HFFc6 (cell line): ENCODE measurements at regions not wholly inside any gene's neighbourhood (a gene's known extent, or its start where the extent isn't known, plus 50 kb on each side); places are given as distances from the start of the nearest gene placed in this dataset.

ENCODE experiments used
- DNase-seq: peaks from one replicate; pipeline ENCODE4 v3.0.0-alpha.2; 2018
- H3K27ac Mint-ChIP-seq: 2 replicates; pipeline ENCODE4 v1.8.0; 2020; ENCODE audit warnings: mild to moderate bottlenecking, mixed read lengths
- H3K27me3 Mint-ChIP-seq: 2 replicates; pipeline ENCODE4 v1.8.0; 2021; ENCODE audit warnings: mild to moderate bottlenecking, moderate library complexity, mixed read lengths; ENCODE audit not compliant: insufficient read depth
- H3K36me3 Mint-ChIP-seq: 2 replicates; pipeline ENCODE4 v1.8.0; 2021; ENCODE audit warnings: low read depth, mixed read lengths
- H3K4me1 Mint-ChIP-seq: 2 replicates; pipeline ENCODE4 v1.8.0; 2020; ENCODE audit warnings: low read depth, mixed read lengths
- H3K4me3 Mint-ChIP-seq: 2 replicates; pipeline ENCODE4 v1.8.0; 2020; ENCODE audit warnings: mild to moderate bottlenecking, moderate library complexity, mixed read lengths
- H3K9me3 Mint-ChIP-seq: 2 replicates; pipeline ENCODE4 v1.8.0; 2020; ENCODE audit warnings: mild to moderate bottlenecking, mixed read lengths
- CTCF ChIP-seq: fragments of 200-600 bp; sonication (generic); IDR thresholded peaks from 2 replicates; pipeline ENCODE4 v1.5.0; 2021; ENCODE audit warnings: antibody characterized with exemption, mild to moderate bottlenecking

- DNase-seq: no peak
- Mint-ChIP-seq H3K4me1 (no peaks in the 10 kb centered on the region), H3K36me3 (no peaks in the 10 kb centered on the region), H3K9me3 (no peaks in the 10 kb centered on the region), H3K27me3 (peaks cover 22% of the 10 kb centered on the region), H3K4me3 (no peak overlapping the region), H3K27ac (no peak overlapping the region)
- no peak for TF ChIP-seq CTCF
Observed at GRCh38 chr20:48321271-48321670, 506.5 kb downstream of the PREX1 start.

- no peak for DNase-seq
- Mint-ChIP-seq H3K4me1 (no peaks in the 10 kb centered on the region), H3K4me3 (no peak overlapping the region), H3K9me3 (no peaks in the 10 kb centered on the region), H3K27me3 (peaks cover 18% of the 10 kb centered on the region), H3K36me3 (no peaks in the 10 kb centered on the region), H3K27ac (no peak overlapping the region)
- no peak for TF ChIP-seq CTCF
Observed at GRCh38 chr20:48319943-48320584, 507.7 kb downstream of the PREX1 start.

DNA sequence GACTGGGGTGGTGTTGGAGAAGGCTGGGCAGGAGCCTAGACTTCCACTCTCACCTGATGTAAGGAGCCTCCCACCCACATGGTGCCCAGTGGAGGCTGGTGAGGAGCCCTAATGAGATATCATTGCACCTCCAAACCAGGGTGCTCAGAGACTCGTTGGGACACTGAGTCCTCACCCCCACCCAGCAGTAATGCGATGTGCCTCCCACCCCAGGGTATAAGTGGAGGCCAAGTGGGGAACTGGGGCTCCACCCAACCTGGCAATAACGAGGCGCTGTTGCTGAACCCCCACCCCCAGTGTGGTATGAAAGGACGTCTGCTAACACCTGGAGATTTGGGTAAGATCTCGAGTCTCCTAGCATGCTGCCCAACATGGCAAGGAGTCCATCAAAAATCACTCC lies 510.2 kb downstream of the PREX1 start:
- no peak overlapping the region for H3K4me3 Mint-ChIP-seq

GRCh38 chr20:48314925-48315592 lies 512.7 kb downstream of the PREX1 start:
- no peak for TF ChIP-seq CTCF
- Mint-ChIP-seq H3K27ac (no peak overlapping the region), H3K9me3 (no peaks in the 10 kb centered on the region), H3K36me3 (no peaks in the 10 kb centered on the region), H3K27me3 (peaks cover 26% of the 10 kb centered on the region), H3K4me1 (no peaks in the 10 kb centered on the region), H3K4me3 (no peak overlapping the region)
- no peak for DNase-seq

More for the DNA sequence above, 510.2 kb downstream of the PREX1 start:
- H3K27me3 Mint-ChIP-seq: peaks cover 14% of the 10 kb centered on the region
- H3K36me3 Mint-ChIP-seq: no peaks in the 10 kb centered on the region
- DNase-seq: no peak
- no peaks in the 10 kb centered on the region for H3K4me1 Mint-ChIP-seq
- H3K27ac Mint-ChIP-seq: no peak overlapping the region
- no peaks in the 10 kb centered on the region for H3K9me3 Mint-ChIP-seq
- no peak for TF ChIP-seq CTCF

DNA sequence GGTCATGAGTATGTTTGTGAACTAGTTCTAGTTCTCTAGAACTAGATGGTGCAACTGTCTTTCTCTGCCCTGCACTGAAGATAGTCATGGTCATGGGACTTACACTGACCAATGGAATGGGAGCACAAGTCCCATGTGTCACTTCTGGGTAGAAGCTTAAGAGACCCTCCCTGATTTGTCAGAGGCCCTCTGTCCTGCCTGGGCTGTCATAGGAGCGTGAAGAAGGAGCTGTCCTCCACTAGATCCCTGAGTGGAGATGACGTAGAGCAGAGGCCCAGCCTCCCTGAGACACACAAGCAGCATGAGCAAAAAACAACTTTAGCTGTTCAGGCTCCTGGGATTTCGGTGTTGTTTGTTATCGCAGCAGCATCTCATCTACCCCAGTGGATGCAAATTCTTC lies 514.5 kb downstream of the PREX1 start:
- Mint-ChIP-seq H3K36me3 (no peaks in the 10 kb centered on the region), H3K4me3 (no peak overlapping the region), H3K27ac (no peak overlapping the region), H3K9me3 (no peaks in the 10 kb centered on the region), H3K27me3 (peaks cover 40% of the 10 kb centered on the region), H3K4me1 (no peaks in the 10 kb centered on the region)
- TF ChIP-seq CTCF: no peak
- DNase-seq: no peak
